WI38 (cell line): ENCODE measurements at regions not wholly inside any gene's neighbourhood (a gene's known extent, or its start where the extent isn't known, plus 50 kb on each side); places are given as distances from the start of the nearest gene placed in this dataset.

Experiments
- H3K4me3 ChIP-seq: 2 replicates; pipeline ENCODE4 v1.5.1; 2011; ENCODE audit warnings: low read depth, mild to moderate bottlenecking, control low read depth, low read length
- CTCF ChIP-seq: IDR thresholded peaks from 2 replicates; pipeline ENCODE4 v1.5.1; 2012; ENCODE audit warnings: low read depth, mild to moderate bottlenecking, control low read depth, low read length

GRCh38 chr18:29960539-29960938 lies 1082.0 kb downstream of the DSC3 start:
- TF ChIP-seq CTCF: no peak
- no peak overlapping the region for H3K4me3 ChIP-seq

- H3K4me3 ChIP-seq: no peak overlapping the region
- no peak for TF ChIP-seq CTCF
Observed at GRCh38 chr18:29930231-29930630, 1112.3 kb downstream of the DSC3 start.

GRCh38 chr18:29928081-29928480 lies 1114.5 kb downstream of the DSC3 start:
- H3K4me3 ChIP-seq: no peak overlapping the region
- TF ChIP-seq CTCF: no peak

DNA sequence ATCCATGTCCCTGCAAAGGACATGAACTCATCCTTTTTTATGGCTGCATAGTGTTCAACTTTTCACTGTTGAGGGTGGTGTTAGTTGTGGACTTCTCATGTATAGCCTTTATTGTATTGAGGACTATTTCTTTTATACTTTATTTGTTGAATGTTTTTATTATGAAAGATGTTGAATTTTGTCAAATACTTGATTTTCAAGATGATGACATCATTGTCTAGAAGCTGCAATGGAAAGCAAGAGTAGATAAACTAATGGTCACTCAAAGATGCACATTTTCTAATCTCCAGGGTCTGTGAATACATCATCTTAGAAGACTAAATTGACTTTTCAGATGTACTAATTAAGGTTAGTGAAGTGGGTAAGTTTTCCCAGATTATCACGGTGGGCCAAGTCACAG lies 1117.0 kb downstream of the DSC3 start:
- no peak for TF ChIP-seq CTCF
- H3K4me3 ChIP-seq: no peak overlapping the region

- no peak overlapping the region for H3K4me3 ChIP-seq
- no peak for TF ChIP-seq CTCF
Observed at GRCh38 chr18:29912351-29912750, 1130.2 kb downstream of the DSC3 start.

- no peak; the same call in 1 of the 2 replicates for TF ChIP-seq CTCF
- H3K4me3 ChIP-seq: no peak overlapping the region
Observed at GRCh38 chr18:29892960-29893558, 1149.5 kb downstream of the DSC3 start.

GRCh38 chr18:29883114-29883513 lies 1159.4 kb downstream of the DSC3 start:
- no peak for TF ChIP-seq CTCF

More at GRCh38 chr18:29883114-29883513, 1159.4 kb downstream of the DSC3 start:
- no peak overlapping the region for H3K4me3 ChIP-seq
